Psoas muscle (tissue), 7 donors: ENCODE measurements at regions not wholly inside any gene's neighbourhood (a gene's known extent, or its start where the extent isn't known, plus 50 kb on each side); places are given as distances from the start of the nearest gene placed in this dataset.
"Not testable (repeated sequence)": the region's sequence is repeated elsewhere in the genome, so short reads cannot be mapped to it uniquely, and the experiment has no call there.

Source experiments
- ATAC-seq, 4 donors: fragments of 200-7000 bp; cut with Tn5 transposase; one replicate each; pipeline ENCODE4 v1.9.1; 2020; ENCODE audit warnings: moderate library complexity in 3 of 4, mild to moderate bottlenecking in 2 of 4
- DNase-seq, 2 donors: peaks; one replicate each; pipeline ENCODE4 v3.0.0-alpha.2; 2020
- H3K27ac ChIP-seq: fragments of 200-600 bp; one replicate; pipeline ENCODE4 v1.8.0; 2022
- H3K27me3 ChIP-seq, 3 donors: fragments of 200-600 bp in 1 of 3; one replicate each; pipeline versions ENCODE4 v1.6.1 to v1.8.0; 2013 to 2022; ENCODE audit warnings: low read length in 2 of 3, mild to moderate bottlenecking in 2 of 3, moderate library complexity in 1 of 3; ENCODE audit not compliant: insufficient read depth in 3 of 3
- H3K36me3 ChIP-seq, 2 donors: fragments of 200-600 bp in 1 of 2; one replicate each; pipeline versions ENCODE4 v1.6.1 to v1.8.0; 2013 to 2022; ENCODE audit warnings: low read depth in 1 of 2, mild to moderate bottlenecking in 1 of 2, moderate library complexity in 1 of 2; ENCODE audit not compliant: insufficient read depth in 1 of 2
- H3K4me1 ChIP-seq: fragments of 200-600 bp; one replicate; pipeline ENCODE4 v1.8.0; 2022
- H3K4me3 ChIP-seq: fragments of 200-600 bp; one replicate; pipeline ENCODE4 v1.8.0; 2022; ENCODE audit warnings: mild to moderate bottlenecking
- H3K9me3 ChIP-seq: fragments of 200-600 bp; one replicate; pipeline ENCODE4 v1.8.0; 2022
- CTCF ChIP-seq: fragments of 200-600 bp; IDR thresholded peaks from one replicate; pipeline ENCODE4 v1.8.0; 2022; ENCODE audit warnings: antibody characterized with exemption
- WGBS, 3 donors: extraction: QIAGEN DNeasy Blood & Tissue Kit; methylation state at CpG; one replicate each; pipeline versions ENCODE4 v1.1.6 to v1.1.7; 2013; 5-methylcytosine and 5-hydroxymethylcytosine counted together
- intact Hi-C, 2 donors: fragments of 100-400 bp; cut with DNase I; formaldehyde crosslinking; loops; one replicate each; pipeline versions ENCODE4 v1.11.0 to v1.14.2; 2022
- donor health status: healthy with polysubstance abuse.
- donor health status: DM: no; HTN: no; CAD: no; lungs with moderate emphysema.
- donor health status: Bipolar disorder and iron deficiency.
- donor health status: healthy.
- donor health status: DM: yes; HTN: yes; CAD: no.
- donor health status: DM: no; HTN: no; CAD: no.
- donor health status: DM: yes; HTN: yes; CAD: no.

- H3K4me1 ChIP-seq = no peaks in the 10 kb centered on the region
- no peak for ATAC-seq
- WGBS, 3 donors = 93 to 96% (median 94%) methylated on average over 1 of the region's 1 CpG
- no peaks in the 10 kb centered on the region for H3K27me3 ChIP-seq
- peaks cover 3% of the 10 kb centered on the region for H3K9me3 ChIP-seq
- DNase-seq = no peak
- TF ChIP-seq CTCF = no peak
- H3K4me3 ChIP-seq = no peak overlapping the region
- no peaks in the 10 kb centered on the region for H3K36me3 ChIP-seq
- intact Hi-C loops = no loop called here
- H3K27ac ChIP-seq = no peak overlapping the region
Observed at GRCh38 chr12:59444932-59445331, 150.9 kb upstream of the SLC16A7 start.

GRCh38 chr12:59432057-59432456 lies 163.8 kb upstream of the SLC16A7 start:
- H3K36me3 ChIP-seq = no peaks in the 10 kb centered on the region
- no peak overlapping the region for H3K27ac ChIP-seq
- H3K4me1 ChIP-seq = no peaks in the 10 kb centered on the region
- 30 to 47% (median 37%) methylated on average over 1 of the region's 1 CpG for WGBS, 3 donors
- H3K27me3 ChIP-seq = no peaks in the 10 kb centered on the region
- TF ChIP-seq CTCF = no peak
- intact Hi-C loops = loop anchor here in 1 of 2 donors (10.0 kb wide), 1 partner anchor 373 kb away; no protein-coding TSS in a partner anchor
- H3K9me3 ChIP-seq = no peaks in the 10 kb centered on the region
- no peak overlapping the region for H3K4me3 ChIP-seq
- ATAC-seq = no peak
- no peak for DNase-seq

- Histone ChIP-seq H3K4me1 (no peaks in the 10 kb centered on the region), H3K4me3 (no peak overlapping the region), H3K27ac (no peak overlapping the region), H3K9me3 (no peaks in the 10 kb centered on the region), H3K27me3 (no peaks in the 10 kb centered on the region), H3K36me3 (no peaks in the 10 kb centered on the region)
- intact Hi-C loops = loop anchor here in 1 of 2 donors (10.0 kb wide), 1 partner anchor 374 kb away; no protein-coding TSS in a partner anchor
- WGBS, 3 donors = 33 to 43% (median 38%) methylated on average over 4 of the region's 4 CpGs
- TF ChIP-seq CTCF = no peak
- DNase-seq (no peak), ATAC-seq (no peak)
Observed at GRCh38 chr12:59431266-59431665, 164.6 kb upstream of the SLC16A7 start.

- Histone ChIP-seq H3K36me3 (no peaks in the 10 kb centered on the region), H3K4me1 (no peaks in the 10 kb centered on the region), H3K27me3 (no peaks in the 10 kb centered on the region), H3K27ac (no peak overlapping the region), H3K9me3 (no peaks in the 10 kb centered on the region), H3K4me3 (no peak overlapping the region)
- 27 to 42% (median 35%) methylated on average over 1 of the region's 1 CpG for WGBS, 3 donors
- DNase-seq (no peak), ATAC-seq (no peak)
- TF ChIP-seq CTCF = no peak
- intact Hi-C loops = loop anchor here in 1 of 2 donors (10.0 kb wide), 1 partner anchor 375 kb away; no protein-coding TSS in a partner anchor
Observed at GRCh38 chr12:59429766-59430165, 166.1 kb upstream of the SLC16A7 start.

- ATAC-seq (no peak), DNase-seq (no peak)
- TF ChIP-seq CTCF = no peak
- no peaks in the 10 kb centered on the region for H3K27me3 ChIP-seq
- intact Hi-C loops = no loop called here
- 75 to 83% (median 81%) methylated on average over 3 of the region's 3 CpGs for WGBS, 3 donors
- H3K27ac ChIP-seq = no peak overlapping the region
- no peaks in the 10 kb centered on the region for H3K36me3 ChIP-seq
- no peaks in the 10 kb centered on the region for H3K4me1 ChIP-seq
- no peaks in the 10 kb centered on the region for H3K9me3 ChIP-seq
- H3K4me3 ChIP-seq = no peak overlapping the region
Observed at GRCh38 chr12:59425798-59426197, 170.0 kb upstream of the SLC16A7 start.

- WGBS, 3 donors = 88 to 90% (median 88%) methylated on average over 3 of the region's 3 CpGs
- intact Hi-C loops = not testable (repeated sequence)
Observed at GRCh38 chr12:59424666-59425065, 171.2 kb upstream of the SLC16A7 start.

More at GRCh38 chr12:59424666-59425065, 171.2 kb upstream of the SLC16A7 start:
- not testable (repeated sequence) for H3K4me1 ChIP-seq, ATAC-seq, H3K4me3 ChIP-seq, H3K9me3 ChIP-seq, H3K27ac ChIP-seq, H3K36me3 ChIP-seq, H3K27me3 ChIP-seq, DNase-seq
